ENCODE measurements at regions not wholly inside any gene's neighbourhood (a gene's known extent, or its start where the extent isn't known, plus 50 kb on each side); places are given as distances from the start of the nearest gene placed in this dataset.

DNA sequence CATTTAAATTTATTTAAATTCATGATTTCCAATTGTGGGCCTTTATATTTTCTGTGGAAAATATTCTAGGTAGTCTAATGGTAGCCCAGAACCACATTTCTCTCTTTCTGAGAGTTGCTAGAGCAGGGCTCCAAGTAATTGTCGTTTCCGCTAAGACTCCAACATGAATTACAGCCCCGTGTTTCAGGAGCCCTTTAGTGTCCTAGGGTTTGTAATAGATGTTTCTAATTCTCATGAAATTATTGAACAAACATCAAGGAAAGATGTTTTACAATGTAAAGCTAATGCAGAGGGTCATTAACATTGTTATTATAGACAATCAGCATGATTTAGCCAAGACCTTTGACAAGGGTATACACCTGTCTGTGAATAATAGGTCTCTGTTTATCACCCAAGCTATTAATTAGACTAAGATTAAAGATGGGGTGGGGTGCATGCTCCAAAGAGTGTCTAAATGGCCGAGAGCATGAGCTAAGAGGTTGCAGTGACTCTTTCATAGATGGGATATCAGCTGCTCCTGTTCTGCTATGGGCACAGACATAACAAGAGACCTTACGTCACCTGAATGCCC lies 81.8 kb upstream of the NTM start:
- in situ Hi-C loops (cut with MboI) (no loop called here), intact Hi-C loops (cut with micrococcal nuclease) (no loop called here)
- no peaks in the 10 kb centered on the region for H3K9me3 ChIP-seq (replicated peaks; ENCODE audit: control insufficient read depth, insufficient read depth, low read depth, low read length)
- DNase-seq (ENCODE audit: extremely low read depth in 1 of 4, low spot score in 3 of 4), result no peak
- H2AFZ ChIP-seq (ENCODE audit: low read depth, low read length), result no peak overlapping the region
- BruUV-seq (replicated peaks), result no TSS peak
- POLR2A ChIA-PET, result no interaction called here
- H3K4me3 ChIP-seq, result no peak overlapping the region
- no peak overlapping the region for H3K9ac ChIP-seq (ENCODE audit: insufficient read depth in 1 of 2, low read depth in 2 of 2, low read length in 2 of 2)
- H3K4me1 ChIP-seq (replicated peaks in 1 of 2; ENCODE audit: control insufficient read depth in 2 of 2, insufficient read depth in 2 of 2, low read length in 2 of 2), result no peaks in the 10 kb centered on the region
- FAIRE-seq, result no peak
- no peaks in the 10 kb centered on the region for H3K79me2 ChIP-seq (ENCODE audit: control insufficient read depth, insufficient read depth, low read length)
- H4K20me1 ChIP-seq (replicated peaks; ENCODE audit: control insufficient read depth, insufficient read depth, low read length), result no peaks in the 10 kb centered on the region
- H3K36me3 ChIP-seq (ENCODE audit: control insufficient read depth, insufficient read depth, low read length), result no peaks in the 10 kb centered on the region
- WGBS (ENCODE audit: insufficient coverage, low coverage, missing lambda C conversion rate), result 1% methylated on average over 5 of the region's 5 CpGs
- CTCF ChIA-PET (ENCODE audit: low intra/inter-chr PET ratio), result no interaction called here
- H3K9me1 ChIP-seq (ENCODE audit: control insufficient read depth, insufficient read depth, low read length), result no peaks in the 10 kb centered on the region
- H3K4me2 ChIP-seq (ENCODE audit: insufficient read depth, low read length), result no peak overlapping the region
- H3K27me3 ChIP-seq (ENCODE audit: control insufficient read depth in 2 of 2, insufficient read depth in 2 of 2, low read length in 2 of 2), result no peaks in the 10 kb centered on the region
- H3K27ac ChIP-seq (ENCODE audit: extremely low read depth, low read depth, low read length), result no peak overlapping the region
- no peak for ATAC-seq
- TF ChIP-seq TBL1XR1 (IDR thresholded peaks at IDR 0.05; ENCODE audit: low read length in 2 of 2), result no peak
- TF ChIP-seq, protein P1, sequence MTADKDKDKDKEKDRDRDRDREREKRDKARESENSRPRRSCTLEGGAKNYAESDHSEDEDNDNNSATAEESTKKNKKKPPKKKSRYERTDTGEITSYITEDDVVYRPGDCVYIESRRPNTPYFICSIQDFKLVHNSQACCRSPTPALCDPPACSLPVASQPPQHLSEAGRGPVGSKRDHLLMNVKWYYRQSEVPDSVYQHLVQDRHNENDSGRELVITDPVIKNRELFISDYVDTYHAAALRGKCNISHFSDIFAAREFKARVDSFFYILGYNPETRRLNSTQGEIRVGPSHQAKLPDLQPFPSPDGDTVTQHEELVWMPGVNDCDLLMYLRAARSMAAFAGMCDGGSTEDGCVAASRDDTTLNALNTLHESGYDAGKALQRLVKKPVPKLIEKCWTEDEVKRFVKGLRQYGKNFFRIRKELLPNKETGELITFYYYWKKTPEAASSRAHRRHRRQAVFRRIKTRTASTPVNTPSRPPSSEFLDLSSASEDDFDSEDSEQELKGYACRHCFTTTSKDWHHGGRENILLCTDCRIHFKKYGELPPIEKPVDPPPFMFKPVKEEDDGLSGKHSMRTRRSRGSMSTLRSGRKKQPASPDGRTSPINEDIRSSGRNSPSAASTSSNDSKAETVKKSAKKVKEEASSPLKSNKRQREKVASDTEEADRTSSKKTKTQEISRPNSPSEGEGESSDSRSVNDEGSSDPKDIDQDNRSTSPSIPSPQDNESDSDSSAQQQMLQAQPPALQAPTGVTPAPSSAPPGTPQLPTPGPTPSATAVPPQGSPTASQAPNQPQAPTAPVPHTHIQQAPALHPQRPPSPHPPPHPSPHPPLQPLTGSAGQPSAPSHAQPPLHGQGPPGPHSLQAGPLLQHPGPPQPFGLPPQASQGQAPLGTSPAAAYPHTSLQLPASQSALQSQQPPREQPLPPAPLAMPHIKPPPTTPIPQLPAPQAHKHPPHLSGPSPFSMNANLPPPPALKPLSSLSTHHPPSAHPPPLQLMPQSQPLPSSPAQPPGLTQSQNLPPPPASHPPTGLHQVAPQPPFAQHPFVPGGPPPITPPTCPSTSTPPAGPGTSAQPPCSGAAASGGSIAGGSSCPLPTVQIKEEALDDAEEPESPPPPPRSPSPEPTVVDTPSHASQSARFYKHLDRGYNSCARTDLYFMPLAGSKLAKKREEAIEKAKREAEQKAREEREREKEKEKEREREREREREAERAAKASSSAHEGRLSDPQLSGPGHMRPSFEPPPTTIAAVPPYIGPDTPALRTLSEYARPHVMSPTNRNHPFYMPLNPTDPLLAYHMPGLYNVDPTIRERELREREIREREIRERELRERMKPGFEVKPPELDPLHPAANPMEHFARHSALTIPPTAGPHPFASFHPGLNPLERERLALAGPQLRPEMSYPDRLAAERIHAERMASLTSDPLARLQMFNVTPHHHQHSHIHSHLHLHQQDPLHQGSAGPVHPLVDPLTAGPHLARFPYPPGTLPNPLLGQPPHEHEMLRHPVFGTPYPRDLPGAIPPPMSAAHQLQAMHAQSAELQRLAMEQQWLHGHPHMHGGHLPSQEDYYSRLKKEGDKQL (CRISPR knock-in tag; IDR thresholded peaks at IDR 0.05; ENCODE audit: borderline replicate concordance), result no peak
- TF ChIP-seq, protein P2, sequence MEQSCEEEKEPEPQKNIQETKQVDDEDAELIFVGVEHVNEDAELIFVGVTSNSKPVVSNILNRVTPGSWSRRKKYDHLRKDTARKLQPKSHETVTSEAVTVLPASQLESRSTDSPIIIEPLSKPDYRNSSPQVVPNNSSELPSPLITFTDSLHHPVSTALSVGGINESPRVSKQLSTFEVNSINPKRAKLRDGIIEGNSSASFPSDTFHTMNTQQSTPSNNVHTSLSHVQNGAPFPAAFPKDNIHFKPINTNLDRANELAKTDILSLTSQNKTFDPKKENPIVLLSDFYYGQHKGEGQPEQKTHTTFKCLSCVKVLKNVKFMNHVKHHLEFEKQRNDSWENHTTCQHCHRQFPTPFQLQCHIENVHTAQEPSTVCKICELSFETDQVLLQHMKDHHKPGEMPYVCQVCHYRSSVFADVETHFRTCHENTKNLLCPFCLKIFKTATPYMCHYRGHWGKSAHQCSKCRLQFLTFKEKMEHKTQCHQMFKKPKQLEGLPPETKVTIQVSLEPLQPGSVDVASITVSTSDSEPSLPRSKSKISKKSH (CRISPR knock-in tag; IDR thresholded peaks at IDR 0.05), result no peak
- TF ChIP-seq RBM17 (IDR thresholded peaks at IDR 0.05; ENCODE audit: borderline replicate concordance, low read depth, low read length), result no peak
- TF ChIP-seq, protein P3, sequence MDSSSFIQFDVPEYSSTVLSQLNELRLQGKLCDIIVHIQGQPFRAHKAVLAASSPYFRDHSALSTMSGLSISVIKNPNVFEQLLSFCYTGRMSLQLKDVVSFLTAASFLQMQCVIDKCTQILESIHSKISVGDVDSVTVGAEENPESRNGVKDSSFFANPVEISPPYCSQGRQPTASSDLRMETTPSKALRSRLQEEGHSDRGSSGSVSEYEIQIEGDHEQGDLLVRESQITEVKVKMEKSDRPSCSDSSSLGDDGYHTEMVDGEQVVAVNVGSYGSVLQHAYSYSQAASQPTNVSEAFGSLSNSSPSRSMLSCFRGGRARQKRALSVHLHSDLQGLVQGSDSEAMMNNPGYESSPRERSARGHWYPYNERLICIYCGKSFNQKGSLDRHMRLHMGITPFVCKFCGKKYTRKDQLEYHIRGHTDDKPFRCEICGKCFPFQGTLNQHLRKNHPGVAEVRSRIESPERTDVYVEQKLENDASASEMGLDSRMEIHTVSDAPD (CRISPR knock-in tag; IDR thresholded peaks at IDR 0.05), result no peak
- no peak for TF ChIP-seq ZEB2 (IDR thresholded peaks at IDR 0.05)
- TF ChIP-seq, protein P4, sequence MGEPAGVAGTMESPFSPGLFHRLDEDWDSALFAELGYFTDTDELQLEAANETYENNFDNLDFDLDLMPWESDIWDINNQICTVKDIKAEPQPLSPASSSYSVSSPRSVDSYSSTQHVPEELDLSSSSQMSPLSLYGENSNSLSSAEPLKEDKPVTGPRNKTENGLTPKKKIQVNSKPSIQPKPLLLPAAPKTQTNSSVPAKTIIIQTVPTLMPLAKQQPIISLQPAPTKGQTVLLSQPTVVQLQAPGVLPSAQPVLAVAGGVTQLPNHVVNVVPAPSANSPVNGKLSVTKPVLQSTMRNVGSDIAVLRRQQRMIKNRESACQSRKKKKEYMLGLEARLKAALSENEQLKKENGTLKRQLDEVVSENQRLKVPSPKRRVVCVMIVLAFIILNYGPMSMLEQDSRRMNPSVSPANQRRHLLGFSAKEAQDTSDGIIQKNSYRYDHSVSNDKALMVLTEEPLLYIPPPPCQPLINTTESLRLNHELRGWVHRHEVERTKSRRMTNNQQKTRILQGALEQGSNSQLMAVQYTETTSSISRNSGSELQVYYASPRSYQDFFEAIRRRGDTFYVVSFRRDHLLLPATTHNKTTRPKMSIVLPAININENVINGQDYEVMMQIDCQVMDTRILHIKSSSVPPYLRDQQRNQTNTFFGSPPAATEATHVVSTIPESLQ (CRISPR knock-in tag; IDR thresholded peaks at IDR 0.05), result no peak
- TF ChIP-seq, protein P5, sequence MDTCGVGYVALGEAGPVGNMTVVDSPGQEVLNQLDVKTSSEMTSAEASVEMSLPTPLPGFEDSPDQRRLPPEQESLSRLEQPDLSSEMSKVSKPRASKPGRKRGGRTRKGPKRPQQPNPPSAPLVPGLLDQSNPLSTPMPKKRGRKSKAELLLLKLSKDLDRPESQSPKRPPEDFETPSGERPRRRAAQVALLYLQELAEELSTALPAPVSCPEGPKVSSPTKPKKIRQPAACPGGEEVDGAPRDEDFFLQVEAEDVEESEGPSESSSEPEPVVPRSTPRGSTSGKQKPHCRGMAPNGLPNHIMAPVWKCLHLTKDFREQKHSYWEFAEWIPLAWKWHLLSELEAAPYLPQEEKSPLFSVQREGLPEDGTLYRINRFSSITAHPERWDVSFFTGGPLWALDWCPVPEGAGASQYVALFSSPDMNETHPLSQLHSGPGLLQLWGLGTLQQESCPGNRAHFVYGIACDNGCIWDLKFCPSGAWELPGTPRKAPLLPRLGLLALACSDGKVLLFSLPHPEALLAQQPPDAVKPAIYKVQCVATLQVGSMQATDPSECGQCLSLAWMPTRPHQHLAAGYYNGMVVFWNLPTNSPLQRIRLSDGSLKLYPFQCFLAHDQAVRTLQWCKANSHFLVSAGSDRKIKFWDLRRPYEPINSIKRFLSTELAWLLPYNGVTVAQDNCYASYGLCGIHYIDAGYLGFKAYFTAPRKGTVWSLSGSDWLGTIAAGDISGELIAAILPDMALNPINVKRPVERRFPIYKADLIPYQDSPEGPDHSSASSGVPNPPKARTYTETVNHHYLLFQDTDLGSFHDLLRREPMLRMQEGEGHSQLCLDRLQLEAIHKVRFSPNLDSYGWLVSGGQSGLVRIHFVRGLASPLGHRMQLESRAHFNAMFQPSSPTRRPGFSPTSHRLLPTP (IDR thresholded peaks at IDR 0.05; ENCODE audit: borderline replicate concordance, extremely low read depth, insufficient read length), result no peak

All from K562 (cell line).